Glutamatergic neuron (in vitro differentiated cells): ENCODE measurements at regions not wholly inside any gene's neighbourhood (a gene's known extent, or its start where the extent isn't known, plus 50 kb on each side); places are given as distances from the start of the nearest gene placed in this dataset.

Experiments used
- DNase-seq: peaks from one replicate; pipeline ENCODE4 v3.0.0; 2022
- H3K27ac Mint-ChIP-seq: one replicate; pipeline ENCODE4 v1.8.0; 2020; ENCODE audit warnings: mild to moderate bottlenecking, mixed read lengths, inconsistent platforms; ENCODE audit not compliant: unreplicated experiment
- H3K27me3 Mint-ChIP-seq: one replicate; pipeline ENCODE4 v1.8.0; 2020; ENCODE audit warnings: mild to moderate bottlenecking, moderate library complexity, mixed read lengths, inconsistent platforms; ENCODE audit not compliant: unreplicated experiment
- H3K36me3 Mint-ChIP-seq: one replicate; pipeline ENCODE4 v1.8.0; 2020; ENCODE audit warnings: mild to moderate bottlenecking, mixed read lengths, inconsistent platforms; ENCODE audit not compliant: unreplicated experiment
- H3K4me1 Mint-ChIP-seq: one replicate; pipeline ENCODE4 v1.8.0; 2020; ENCODE audit warnings: mild to moderate bottlenecking, low read depth, mixed read lengths, inconsistent platforms; ENCODE audit not compliant: unreplicated experiment
- H3K4me3 Mint-ChIP-seq: one replicate; pipeline ENCODE4 v1.8.0; 2020; ENCODE audit warnings: mild to moderate bottlenecking, mixed read lengths, inconsistent platforms; ENCODE audit not compliant: unreplicated experiment
- H3K9me3 Mint-ChIP-seq: one replicate; pipeline ENCODE4 v1.8.0; 2020; ENCODE audit warnings: mild to moderate bottlenecking, moderate library complexity, mixed read lengths, inconsistent platforms; ENCODE audit not compliant: unreplicated experiment
- TF ChIP-seq, protein P1 (sequence below): fragments of 200-600 bp; sonication (generic); IDR thresholded peaks from one replicate; pipeline ENCODE4 v1.5.0; 2021; ENCODE audit not compliant: partially characterized antibody, unreplicated experiment

DNA sequence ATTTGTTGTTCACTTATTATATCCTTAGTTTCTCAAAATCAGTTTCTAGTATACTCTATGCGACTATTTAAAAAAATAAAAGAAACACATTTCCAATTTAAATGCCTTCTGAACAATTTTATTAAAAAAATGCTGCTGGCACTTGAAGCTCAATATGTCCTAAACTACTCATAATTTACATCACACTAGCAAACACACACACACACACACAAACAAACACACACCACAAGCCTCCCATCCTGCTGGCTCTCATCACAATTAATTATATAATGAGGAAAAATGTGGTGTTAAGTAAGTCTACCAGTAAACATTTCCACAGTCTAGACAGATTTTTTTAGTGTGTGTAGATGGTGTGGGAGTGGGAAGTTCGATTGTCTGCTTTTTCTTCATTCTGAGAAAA, 350.3 kb downstream of the AASDHPPT start:
- Mint-ChIP-seq H3K36me3 (no peaks in the 10 kb centered on the region), H3K4me3 (no peak overlapping the region), H3K27me3 (no peaks in the 10 kb centered on the region), H3K4me1 (peaks cover 3% of the 10 kb centered on the region), H3K27ac (no peak overlapping the region), H3K9me3 (no peaks in the 10 kb centered on the region)
- no peak for DNase-seq
- TF ChIP-seq, protein P1, sequence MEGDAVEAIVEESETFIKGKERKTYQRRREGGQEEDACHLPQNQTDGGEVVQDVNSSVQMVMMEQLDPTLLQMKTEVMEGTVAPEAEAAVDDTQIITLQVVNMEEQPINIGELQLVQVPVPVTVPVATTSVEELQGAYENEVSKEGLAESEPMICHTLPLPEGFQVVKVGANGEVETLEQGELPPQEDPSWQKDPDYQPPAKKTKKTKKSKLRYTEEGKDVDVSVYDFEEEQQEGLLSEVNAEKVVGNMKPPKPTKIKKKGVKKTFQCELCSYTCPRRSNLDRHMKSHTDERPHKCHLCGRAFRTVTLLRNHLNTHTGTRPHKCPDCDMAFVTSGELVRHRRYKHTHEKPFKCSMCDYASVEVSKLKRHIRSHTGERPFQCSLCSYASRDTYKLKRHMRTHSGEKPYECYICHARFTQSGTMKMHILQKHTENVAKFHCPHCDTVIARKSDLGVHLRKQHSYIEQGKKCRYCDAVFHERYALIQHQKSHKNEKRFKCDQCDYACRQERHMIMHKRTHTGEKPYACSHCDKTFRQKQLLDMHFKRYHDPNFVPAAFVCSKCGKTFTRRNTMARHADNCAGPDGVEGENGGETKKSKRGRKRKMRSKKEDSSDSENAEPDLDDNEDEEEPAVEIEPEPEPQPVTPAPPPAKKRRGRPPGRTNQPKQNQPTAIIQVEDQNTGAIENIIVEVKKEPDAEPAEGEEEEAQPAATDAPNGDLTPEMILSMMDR = no peak

DNA sequence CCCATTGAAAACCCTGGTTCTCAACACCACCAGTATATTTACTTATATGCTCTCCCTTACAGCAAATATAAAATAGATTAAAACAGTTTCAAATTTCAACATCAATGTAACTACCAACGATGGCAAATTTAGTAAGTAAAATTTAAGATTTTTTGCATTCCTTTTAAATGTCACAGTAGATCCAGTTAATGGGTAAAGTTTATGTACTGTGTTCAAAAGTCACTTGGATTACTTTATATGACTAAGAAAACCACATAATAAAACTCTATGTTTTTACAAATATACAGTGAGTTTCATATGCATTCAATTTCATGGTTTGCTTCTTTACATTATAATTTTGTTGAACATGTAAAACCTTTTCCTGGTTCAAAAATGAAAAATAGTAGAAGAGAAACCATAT, 364.6 kb downstream of the AASDHPPT start:
- H3K4me3 Mint-ChIP-seq = no peak overlapping the region
- H3K27me3 Mint-ChIP-seq = no peaks in the 10 kb centered on the region
- no peak overlapping the region for H3K27ac Mint-ChIP-seq
- TF ChIP-seq, protein P1 = no peak
- no peaks in the 10 kb centered on the region for H3K9me3 Mint-ChIP-seq
- H3K36me3 Mint-ChIP-seq = no peaks in the 10 kb centered on the region
- peaks cover 5% of the 10 kb centered on the region for H3K4me1 Mint-ChIP-seq
- no peak for DNase-seq

DNA sequence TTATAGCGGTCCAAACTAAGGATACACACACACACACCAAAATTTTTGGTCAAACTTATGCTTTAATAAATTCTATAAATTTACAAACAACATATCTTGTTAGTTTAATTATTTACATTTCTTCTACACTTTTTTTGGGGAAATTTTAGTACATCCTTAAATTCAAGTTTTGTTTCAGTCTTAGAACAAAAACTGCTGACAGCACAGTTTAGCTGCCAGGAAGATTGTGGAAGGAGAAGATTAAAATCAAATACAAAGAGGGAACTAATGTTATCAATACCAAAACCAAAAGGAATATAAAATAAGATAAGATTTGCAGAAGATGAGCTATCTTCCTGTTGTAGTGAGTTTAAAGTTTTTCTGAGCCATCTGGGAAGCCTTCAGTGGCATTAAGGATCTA, 368.8 kb downstream of the AASDHPPT start:
- H3K4me3 Mint-ChIP-seq = no peak overlapping the region
- H3K9me3 Mint-ChIP-seq = no peaks in the 10 kb centered on the region
- DNase-seq = no peak
- TF ChIP-seq, protein P1 = no peak
- peaks cover 11% of the 10 kb centered on the region for H3K4me1 Mint-ChIP-seq
- H3K27ac Mint-ChIP-seq = no peak overlapping the region
- no peaks in the 10 kb centered on the region for H3K27me3 Mint-ChIP-seq
- H3K36me3 Mint-ChIP-seq = no peaks in the 10 kb centered on the region

DNA sequence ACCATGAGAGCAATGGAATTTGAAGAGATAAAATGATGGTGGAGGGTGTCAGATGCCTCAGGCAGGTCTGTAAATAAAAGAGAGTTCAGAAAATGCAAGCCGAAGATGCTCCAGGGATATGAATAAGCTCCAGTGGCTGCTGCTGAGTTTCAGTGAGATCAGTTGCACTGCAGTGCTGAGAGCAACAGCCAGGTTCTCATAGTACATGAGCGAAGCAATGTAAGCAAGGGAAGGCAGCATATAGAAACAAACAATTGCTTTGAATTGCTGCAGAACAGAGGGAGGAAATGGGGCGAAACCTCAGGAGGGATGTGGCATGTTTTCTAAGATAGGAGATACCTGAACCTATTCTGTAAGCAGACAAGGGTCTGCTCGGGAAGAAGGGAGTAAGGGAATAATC, 369.5 kb downstream of the AASDHPPT start:
- TF ChIP-seq, protein P1 = no peak
- DNase-seq = no peak
- Mint-ChIP-seq H3K27ac (no peak overlapping the region), H3K27me3 (no peaks in the 10 kb centered on the region), H3K36me3 (no peaks in the 10 kb centered on the region), H3K4me3 (no peak overlapping the region), H3K4me1 (peaks cover 11% of the 10 kb centered on the region), H3K9me3 (no peaks in the 10 kb centered on the region)

DNA sequence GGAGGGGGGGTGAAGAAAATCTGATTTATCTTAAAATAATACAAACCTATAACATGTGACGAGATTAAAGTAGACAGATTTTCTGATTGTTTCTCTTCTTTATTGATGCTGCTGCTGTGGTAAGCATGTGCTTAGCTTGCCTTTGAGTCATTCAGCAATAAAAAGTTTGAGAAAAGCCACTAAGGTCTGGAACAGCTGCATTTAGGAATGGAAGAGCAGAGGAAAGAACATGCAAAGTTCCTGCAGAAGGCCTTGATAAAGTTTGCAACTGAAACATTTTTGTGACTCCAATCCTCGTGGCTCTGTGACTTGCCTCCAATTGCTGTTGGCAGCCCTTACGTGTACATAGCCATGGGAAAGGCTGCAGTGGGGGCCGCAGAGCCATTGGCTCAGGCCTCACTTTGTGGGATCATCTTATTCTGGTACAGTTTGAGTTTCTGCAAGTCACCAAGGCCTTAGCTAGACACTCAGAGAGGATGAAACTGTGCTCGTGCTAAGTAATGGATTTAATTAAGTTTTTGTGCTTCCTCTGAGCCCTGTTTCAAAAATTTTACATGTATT, 370.2 kb downstream of the AASDHPPT start:
- Mint-ChIP-seq H3K4me1 (peaks cover 11% of the 10 kb centered on the region), H3K9me3 (no peaks in the 10 kb centered on the region), H3K27me3 (no peaks in the 10 kb centered on the region), H3K36me3 (no peaks in the 10 kb centered on the region), H3K27ac (no peak overlapping the region), H3K4me3 (no peak overlapping the region)
- no peak for DNase-seq
- TF ChIP-seq, protein P1 = no peak
